ENCODE measurements at regions not wholly inside any gene's neighbourhood (a gene's known extent, or its start where the extent isn't known, plus 50 kb on each side); places are given as distances from the start of the nearest gene placed in this dataset.

- Histone ChIP-seq H3K36me3 (ENCODE audit: low read depth, missing control alignments) (no peaks in the 10 kb centered on the region), H3K4me3 (no peak overlapping the region), H3K4me1 (no peaks in the 10 kb centered on the region), H3K9me3 (no peaks in the 10 kb centered on the region), H3K27me3 (no peaks in the 10 kb centered on the region), H3K27ac (no peak overlapping the region)
- 92 to 94% methylated on average over 6 of the region's 6 CpGs for WGBS, 2 donors
- intact Hi-C loops (cut with DNase I; ENCODE audit: low total_unique reads): no loop called here
- TF ChIP-seq CTCF (IDR thresholded peaks at IDR 0.05) (no peak), POLR2A (IDR thresholded peaks at IDR 0.05) (no peak)
- DNase-seq: no peak
Measured at GRCh38 chr9:86508208-86508903, 154.1 kb upstream of the TUT7 start.

- 53 to 54% methylated on average over 6 of the region's 6 CpGs for WGBS, 2 donors
- Histone ChIP-seq H3K27me3 (no peaks in the 10 kb centered on the region), H3K27ac (no peak overlapping the region), H3K36me3 (ENCODE audit: low read depth, missing control alignments) (no peaks in the 10 kb centered on the region), H3K4me1 (no peaks in the 10 kb centered on the region), H3K4me3 (no peak overlapping the region), H3K9me3 (no peaks in the 10 kb centered on the region)
- intact Hi-C loops (cut with DNase I; ENCODE audit: low total_unique reads): no loop called here
- DNase-seq: no peak
- no peak for TF ChIP-seq CTCF (IDR thresholded peaks at IDR 0.05)
- no peak for TF ChIP-seq POLR2A (IDR thresholded peaks at IDR 0.05)
Measured at GRCh38 chr9:86507212-86507630, 153.0 kb upstream of the TUT7 start.

GRCh38 chr9:86503942-86504341, 149.7 kb upstream of the TUT7 start:
- DNase-seq: no peak
- Histone ChIP-seq H3K4me3 (no peak overlapping the region), H3K27me3 (no peaks in the 10 kb centered on the region), H3K4me1 (no peaks in the 10 kb centered on the region), H3K27ac (no peak overlapping the region), H3K36me3 (ENCODE audit: low read depth, missing control alignments) (no peaks in the 10 kb centered on the region), H3K9me3 (no peaks in the 10 kb centered on the region)
- intact Hi-C loops (cut with DNase I; ENCODE audit: low total_unique reads): no loop called here
- WGBS, 2 donors: 90 to 97% methylated on average over 6 of the region's 6 CpGs
- TF ChIP-seq CTCF (IDR thresholded peaks at IDR 0.05) (no peak), POLR2A (IDR thresholded peaks at IDR 0.05) (no peak)

GRCh38 chr9:86503314-86503713, 149.1 kb upstream of the TUT7 start:
- WGBS, 2 donors: 50 to 63% methylated on average over 1 of the region's 1 CpG
- intact Hi-C loops (cut with DNase I; ENCODE audit: low total_unique reads): no loop called here
- H3K4me3 ChIP-seq: no peak overlapping the region

More at GRCh38 chr9:86503314-86503713, 149.1 kb upstream of the TUT7 start:
- TF ChIP-seq CTCF (IDR thresholded peaks at IDR 0.05): no peak
- TF ChIP-seq POLR2A (IDR thresholded peaks at IDR 0.05): no peak
- Histone ChIP-seq H3K27ac (no peak overlapping the region), H3K36me3 (ENCODE audit: low read depth, missing control alignments) (no peaks in the 10 kb centered on the region), H3K4me1 (no peaks in the 10 kb centered on the region), H3K9me3 (no peaks in the 10 kb centered on the region), H3K27me3 (no peaks in the 10 kb centered on the region)
- no peak for DNase-seq
